ENCODE measurements at regions not wholly inside any gene's neighbourhood (a gene's known extent, or its start where the extent isn't known, plus 50 kb on each side); places are given as distances from the start of the nearest gene placed in this dataset.

DNA sequence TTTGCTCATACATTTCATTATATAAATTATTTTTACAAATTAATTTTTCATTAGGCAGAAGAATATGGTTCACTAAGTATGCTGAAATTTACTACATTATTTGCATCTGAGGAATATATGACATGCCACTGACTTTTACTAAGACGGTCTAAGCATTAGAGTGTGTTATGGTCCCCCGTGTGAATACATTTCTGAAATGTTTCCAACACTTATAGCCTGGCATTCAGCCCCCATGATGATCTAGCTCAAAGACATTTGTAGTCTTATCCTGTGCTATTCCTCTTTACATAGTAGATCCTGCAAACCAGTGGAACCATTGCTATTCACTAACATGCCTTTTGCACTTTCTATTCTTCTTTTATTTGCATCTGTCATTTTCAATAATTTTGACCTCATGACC lies 1878.0 kb downstream of the MRPL39 start:
- no peak for DNase-seq (ENCODE audit: low spot score)

DNA sequence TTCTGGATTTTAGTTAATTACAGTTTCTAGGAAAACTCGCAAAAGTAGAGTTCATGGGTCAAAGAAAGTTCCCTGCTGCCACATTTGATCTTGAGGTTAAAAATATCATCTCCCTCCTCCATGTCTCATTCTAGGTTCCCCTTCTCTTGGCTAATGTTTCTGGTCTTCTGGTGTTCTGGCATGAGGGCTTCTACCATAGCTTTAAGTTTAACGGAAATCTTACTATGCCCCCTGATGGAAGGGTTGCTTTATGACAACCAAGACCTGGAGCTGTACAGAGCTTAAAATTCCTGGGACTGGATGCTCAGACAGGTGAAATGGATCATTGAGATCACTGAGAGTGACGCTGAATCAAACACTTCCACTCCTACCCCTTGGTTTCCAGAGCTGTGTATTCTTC lies 1881.7 kb downstream of the MRPL39 start:
- no peak for DNase-seq (ENCODE audit: low spot score)

DNA sequence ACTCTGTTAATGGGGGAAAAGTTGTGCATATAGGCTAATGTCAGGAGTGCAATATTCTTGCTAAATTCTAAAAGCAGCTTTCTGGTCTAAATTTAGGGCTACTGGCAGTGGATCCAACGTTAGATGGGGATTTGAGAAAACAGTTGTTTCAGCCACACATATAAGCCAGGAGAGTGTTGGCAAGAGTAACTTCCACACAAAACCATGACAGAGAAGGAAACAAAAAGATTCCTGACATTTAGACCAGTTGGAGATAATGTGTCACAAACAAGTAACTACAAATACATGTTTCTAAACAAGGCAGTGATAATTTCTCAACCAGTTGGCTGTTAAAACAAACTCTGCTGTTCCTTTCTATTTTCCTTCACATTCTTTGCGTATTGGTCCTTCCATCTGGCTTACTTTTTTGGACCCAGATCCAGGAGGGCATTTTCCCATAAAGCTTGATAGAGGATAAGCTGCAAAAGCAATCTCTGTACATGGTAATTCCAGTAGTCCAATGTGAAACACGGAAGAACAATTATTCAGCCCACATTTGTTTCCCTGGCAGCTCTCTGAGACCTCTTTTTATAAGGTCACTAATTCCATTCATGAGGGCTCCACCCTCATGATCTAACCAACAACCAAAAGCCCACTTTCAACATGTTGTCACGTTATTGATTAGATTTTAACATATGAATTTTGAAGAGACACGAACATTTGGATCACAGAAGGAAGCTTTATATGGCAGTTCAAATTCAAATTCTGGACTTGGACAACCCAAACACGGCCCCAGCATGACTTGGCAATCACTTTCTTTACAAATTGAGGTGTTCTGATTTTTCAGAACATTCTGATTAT lies 1888.6 kb downstream of the MRPL39 start:
- no peak for DNase-seq (ENCODE audit: low spot score)

DNA sequence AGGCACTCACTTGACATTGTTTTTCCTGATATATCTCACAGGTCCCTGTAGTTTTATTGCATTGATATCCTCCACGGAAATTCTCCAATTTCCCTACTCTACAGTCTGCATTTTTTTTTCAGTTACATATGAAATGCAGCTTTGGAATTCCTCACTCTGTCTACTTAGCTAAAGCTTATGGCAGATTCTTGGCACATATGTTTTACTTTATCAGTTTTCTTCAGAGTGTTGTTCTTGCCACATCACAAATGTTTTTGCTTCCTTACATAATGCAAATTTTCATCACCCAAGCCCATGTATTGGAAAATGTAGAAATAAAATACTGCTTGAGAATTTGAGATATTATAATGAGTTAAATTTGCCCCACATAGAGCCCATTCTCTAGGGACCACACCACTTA lies 1895.1 kb downstream of the MRPL39 start:
- DNase-seq (ENCODE audit: low spot score): no peak

DNA sequence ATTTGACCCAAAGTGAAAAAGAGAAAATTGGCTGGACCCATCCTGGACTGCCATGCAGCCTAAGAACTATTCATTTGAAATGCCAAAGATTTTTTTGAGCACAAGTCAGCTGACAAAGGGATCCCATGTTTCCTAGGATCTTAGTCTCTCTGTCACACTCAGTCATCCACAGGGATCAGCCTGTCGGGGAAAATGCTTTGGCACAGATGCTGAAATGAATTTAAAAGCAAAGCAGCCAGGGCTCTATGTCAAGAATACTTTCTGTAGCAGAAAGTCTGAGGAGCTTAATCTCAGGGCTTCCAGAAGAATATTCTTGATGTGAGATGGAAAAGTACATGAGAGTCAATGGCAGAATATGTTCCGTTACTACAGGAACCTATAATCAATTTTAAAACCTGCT lies 1900.8 kb downstream of the MRPL39 start:
- DNase-seq (ENCODE audit: low spot score): no peak

DNA sequence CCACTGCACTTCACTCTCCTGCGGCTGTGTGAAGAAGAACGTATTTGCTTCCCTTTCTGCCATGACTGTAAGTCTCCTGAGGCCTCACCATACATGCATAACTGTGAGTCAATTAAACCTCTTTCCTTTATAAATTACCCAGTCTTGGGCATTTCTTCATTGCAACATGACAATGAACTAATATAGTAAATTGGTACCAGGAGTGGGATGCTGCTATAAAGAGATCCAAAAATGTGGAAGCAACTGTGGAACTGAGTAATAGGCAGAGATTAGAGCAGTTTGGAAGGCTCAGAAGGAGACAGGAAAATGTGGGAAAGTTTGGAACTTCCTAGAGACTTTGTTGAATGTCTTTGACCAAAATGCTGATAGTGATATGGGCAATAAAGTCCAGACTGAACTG lies 1907.9 kb downstream of the MRPL39 start:
- DNase-seq (ENCODE audit: low spot score): no peak

DNA sequence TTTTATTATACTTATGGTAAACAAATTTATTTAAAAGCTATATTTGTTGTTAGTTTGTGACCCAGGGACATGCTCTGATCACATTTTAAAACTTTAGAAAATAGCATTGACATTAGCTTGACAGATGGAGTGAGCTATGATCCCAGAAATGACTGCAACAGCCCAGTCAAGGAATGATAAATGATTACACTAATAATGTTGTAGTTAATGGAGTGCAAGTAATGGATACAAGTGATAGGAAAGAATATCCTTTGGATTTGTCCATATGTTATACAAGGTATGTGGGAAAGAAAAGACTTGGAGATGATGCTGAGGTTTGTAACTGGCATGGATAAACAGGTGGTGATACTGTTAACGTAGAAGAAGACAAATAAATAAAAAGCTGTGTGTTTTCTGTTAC lies 1908.7 kb downstream of the MRPL39 start:
- DNase-seq (ENCODE audit: low spot score): no peak

DNA sequence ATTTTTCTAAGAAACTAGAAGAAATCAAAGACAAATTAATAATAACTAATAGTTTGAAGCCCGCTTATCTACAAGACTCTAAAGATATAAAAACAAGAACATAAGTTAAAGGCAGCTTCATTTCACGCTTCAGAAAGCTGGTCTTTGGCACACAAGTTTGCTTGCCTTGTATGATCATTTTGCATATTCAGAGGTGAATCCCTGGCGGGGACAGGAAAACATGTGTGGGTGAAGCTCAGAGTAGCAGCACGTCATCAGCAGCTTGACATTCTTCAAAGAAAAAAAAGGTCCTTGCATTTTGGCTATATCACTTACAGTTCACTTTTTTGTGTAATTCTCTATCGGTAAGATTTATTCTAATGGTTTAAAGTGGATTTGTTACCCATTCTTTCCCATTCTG lies 1911.8 kb downstream of the MRPL39 start:
- no peak for DNase-seq (ENCODE audit: low spot score)

DNA sequence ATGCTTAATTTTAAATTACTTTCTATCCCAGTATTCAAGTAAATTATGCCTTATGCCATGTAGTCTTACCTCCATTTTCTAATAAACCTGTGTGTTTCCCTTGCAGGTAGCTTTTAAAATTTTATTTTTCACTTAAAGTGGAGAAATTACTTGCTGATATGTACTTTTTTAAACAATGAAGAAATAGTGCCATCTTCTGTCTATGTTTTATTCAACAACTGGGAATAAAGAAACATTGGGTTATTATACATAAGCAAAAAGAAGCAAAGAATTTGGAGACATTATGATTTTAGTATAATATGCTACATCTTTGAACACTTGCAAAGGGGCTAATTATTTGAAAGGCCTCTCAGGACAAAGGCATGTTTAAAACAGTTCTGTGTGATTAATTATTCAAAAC lies 1912.9 kb downstream of the MRPL39 start:
- DNase-seq (ENCODE audit: low spot score): no peak

DNA sequence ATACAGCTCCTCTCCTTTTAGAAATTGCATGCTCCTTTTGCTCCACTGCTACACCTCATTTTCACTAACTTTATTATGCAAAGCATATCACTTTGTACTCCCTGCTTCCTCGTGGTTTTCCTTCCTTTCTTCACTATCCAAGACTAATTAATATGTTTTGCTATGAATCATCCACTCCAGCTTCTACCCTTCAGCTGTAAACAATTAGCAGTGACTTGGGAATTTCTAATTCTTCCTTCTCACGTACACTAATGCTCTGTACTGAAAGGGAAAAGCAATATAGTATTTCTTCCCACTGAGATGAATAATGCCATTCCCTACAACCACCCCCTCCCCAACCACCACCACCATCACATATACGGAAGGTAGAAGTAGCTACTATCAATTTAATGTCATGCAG lies 1917.0 kb downstream of the MRPL39 start:
- DNase-seq (ENCODE audit: low spot score): no peak

DNA sequence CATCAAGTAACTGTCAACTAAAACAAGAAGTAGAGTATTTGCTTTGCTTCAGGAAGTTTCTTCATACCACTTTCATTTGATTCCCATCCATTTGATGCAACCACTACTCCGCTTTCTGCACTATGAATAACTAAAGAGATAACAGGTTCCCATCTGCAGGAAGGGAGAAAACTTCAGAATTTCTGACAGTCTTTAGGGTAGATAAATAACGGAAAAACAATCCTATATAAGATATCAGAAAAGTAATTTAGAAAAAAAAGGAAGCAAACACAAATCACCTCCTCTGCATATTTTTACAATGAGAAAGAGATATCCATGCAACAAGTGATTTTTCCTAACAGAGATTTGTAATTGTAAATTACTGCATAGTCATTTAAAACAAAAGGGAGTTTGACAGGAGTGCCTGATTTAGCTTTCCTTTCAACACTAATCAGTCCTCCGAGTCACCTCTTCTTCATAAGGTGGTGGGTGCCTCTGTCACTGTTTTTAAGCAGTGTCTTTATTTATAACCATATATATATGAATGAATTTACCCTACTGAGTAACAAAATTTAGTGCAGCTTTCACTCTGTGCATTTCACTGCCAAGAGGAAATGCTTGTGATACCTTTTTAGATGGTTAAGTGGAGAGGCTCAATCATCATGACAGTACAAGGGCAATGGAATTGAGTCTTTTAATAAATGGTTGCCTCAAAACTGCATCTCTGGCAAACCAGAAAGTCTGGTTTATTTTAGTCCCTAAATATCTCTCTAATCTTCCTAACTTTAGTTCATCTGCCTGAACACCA lies 1920.4 kb downstream of the MRPL39 start:
- no peak for DNase-seq (ENCODE audit: low spot score)

DNA sequence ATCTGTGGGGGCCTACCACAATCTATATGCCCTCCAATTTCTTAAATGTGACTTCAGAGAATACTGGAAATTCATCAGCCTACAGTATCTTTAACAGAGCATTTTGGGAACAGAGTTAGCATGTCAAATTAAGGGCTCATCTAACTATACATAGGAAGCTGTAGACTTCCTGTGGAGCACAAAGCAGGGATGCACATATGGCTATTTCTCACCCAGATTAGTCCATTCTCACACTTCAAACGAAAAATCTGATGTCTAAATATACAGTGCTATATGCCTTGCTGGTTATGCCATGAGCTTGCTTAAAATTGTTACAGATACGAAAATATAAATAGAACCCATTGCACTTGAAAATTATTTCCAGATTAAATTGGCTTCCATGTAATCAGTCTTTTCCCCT lies 1922.8 kb downstream of the MRPL39 start:
- no peak for DNase-seq (ENCODE audit: low spot score)

DNA sequence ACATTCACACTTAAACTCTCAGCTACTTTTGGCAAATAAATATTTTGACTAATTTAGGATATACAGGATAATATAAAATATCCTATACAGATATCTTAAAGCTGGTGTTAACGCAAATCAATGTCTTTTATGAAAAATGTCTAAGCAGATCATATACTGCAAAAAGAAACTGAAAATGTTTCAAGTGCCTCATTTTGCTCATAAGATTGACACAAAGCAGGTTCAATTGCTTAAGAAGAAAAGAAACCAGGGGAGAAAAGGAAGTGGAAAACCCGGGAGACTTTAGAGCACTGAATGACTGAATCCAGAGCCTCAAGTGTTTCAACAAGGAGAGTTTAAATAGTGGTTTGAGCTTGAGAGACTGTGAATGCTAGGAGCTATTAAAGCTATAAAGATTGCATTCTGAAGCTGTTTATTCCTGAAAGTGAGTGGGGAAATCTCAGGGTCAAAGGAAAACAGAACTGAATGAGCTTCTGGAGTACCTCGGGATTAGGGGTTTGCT lies 1943.0 kb downstream of the MRPL39 start:
- no peak for DNase-seq (ENCODE audit: low spot score)

DNA sequence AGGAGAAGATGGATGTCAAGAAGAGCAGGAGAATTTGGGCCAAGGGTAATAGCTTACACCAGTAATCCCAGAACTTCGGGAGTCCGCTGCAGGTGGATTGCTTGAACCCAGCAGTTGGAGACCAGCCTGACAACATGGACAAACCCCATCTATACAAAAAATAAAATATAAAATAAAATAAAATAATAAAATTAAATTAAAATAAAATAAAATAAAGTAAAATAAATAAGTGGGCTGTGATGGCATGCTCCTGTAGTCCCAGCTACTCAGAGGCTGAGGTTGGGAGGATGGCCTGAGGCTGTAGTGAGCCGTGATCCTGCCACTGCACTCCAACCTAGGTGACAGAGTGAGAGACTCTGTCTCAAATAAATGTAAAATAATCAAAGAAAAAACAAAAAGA lies 1946.7 kb downstream of the MRPL39 start:
- DNase-seq (ENCODE audit: low spot score): no peak

DNA sequence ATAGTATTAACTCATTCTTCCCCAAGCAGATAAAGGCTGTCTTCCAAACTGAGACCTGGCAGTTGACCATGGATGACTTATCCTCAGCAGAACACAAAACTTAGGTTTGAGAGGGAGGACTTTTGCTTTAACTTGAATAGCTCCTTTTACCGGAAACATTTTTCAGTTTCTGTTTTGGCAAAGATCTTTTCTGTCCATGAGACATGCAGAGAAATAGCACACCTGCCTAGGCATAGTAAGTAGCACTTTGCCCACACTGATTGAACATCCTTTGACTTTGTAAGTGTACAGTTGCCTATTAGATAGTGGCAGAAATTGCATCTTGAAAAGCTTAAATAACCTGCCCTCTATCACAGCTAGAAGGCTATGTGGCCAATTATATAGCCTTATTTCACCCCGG lies 1962.5 kb downstream of the MRPL39 start:
- DNase-seq (ENCODE audit: low spot score): no peak

DNA sequence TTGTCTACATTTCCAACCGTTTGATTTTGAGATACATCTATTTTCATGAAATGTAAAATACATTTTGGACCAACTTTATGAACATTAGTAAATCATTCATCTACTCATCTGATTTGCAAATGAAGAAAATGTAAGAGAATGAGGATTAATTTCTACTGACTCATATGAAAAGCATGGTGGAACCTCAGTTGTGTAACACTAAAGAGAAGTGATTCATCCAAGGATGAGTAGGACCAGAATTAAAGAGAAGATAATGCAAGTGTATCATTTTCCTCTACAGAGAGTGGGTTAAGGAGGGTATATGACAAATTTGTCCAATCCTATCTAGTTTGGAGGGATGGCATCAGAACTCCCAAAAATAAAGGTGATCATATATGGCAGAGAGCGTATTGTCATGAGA lies 1967.6 kb downstream of the MRPL39 start:
- no peak for DNase-seq (ENCODE audit: low spot score)

DNA sequence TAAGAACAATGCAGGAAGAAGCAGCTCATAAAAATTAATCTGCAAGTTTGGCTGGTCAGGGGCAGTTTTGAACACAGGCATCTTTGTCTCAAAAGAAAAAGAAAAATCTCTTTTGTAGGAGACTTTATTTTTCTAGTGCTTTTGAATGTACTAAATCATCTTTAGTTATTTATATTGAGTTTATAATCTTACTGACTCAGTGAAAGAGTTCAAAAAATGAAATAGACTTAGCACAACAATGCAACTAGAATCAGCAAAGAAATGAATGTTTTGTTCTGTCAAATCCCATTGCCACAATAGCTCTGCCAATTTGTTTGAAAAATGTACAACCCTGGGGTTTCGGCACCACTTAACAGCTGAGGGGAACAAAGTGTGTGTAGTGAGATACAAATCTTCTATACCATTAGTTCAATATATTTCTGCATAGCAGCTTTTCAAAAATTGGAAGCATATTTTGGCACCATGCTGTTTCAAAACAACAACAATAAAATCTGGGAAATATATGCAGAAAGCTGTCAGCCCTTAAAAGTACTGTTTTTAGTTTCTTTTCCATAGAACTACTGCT lies 1969.1 kb downstream of the MRPL39 start:
- DNase-seq (ENCODE audit: low spot score): no peak

DNA sequence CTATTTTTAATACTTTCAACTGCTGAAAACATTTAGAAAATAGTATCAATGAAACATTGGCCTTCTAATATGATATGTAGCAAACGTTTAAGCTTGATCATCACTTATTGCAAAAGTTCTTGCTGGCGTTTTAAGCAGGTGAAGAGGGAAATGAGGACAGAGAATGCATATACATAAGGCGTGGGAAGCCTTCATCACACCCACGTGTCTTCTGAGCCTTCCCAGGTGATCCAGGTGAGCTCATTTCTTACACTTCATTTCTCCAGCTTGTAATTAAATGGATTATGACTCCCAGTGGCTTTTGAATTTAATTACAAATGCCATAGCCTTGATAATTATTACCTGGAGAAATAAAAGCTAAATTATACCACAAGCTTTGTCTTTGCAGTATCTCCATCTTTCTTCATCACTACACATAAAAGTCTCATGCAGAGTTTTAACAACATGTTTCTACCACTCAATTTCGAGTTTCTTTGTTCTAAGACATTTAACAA lies 1973.8 kb downstream of the MRPL39 start:
- no peak for DNase-seq (ENCODE audit: low spot score)

DNA sequence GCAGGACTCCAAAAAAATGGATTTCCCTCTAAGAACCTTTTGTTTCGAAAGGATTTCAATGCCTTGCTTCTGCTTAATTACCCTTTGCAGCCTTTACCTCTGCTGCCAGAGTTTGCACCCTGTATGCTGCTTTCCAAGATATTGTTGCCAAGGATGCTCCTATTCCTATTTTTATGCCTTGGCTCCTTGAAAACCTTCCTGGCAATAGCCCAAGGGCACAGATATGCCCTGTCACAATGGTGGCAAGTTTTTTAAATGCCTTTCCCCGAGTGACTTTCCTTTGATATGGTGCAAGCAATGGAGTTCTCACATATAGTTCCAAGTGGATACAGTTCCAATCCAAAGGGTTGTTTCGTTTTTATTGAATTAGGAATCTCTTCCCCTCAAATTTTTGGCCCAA lies 1983.0 kb downstream of the MRPL39 start:
- no peak for DNase-seq (ENCODE audit: low spot score)

DNA sequence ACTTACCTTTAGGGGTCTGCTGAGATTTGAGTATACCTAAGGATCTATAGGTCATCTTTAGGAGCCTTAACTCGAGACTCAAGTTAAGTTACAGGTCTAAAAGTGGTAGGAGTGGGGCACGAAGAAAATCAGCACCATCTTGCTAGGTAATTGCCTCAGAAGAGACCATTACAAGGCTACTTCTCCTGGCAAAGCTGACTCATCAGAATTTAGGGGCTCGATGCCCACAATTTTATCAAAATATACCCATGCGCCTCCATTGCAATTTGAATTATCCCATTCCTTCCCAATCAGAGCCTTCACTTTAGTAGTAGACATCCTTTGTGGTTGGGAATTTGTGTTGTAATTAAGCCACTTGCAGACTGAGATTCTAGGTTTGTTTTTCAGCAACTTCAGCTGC lies 1994.3 kb downstream of the MRPL39 start:
- DNase-seq (ENCODE audit: low spot score): no peak

DNA sequence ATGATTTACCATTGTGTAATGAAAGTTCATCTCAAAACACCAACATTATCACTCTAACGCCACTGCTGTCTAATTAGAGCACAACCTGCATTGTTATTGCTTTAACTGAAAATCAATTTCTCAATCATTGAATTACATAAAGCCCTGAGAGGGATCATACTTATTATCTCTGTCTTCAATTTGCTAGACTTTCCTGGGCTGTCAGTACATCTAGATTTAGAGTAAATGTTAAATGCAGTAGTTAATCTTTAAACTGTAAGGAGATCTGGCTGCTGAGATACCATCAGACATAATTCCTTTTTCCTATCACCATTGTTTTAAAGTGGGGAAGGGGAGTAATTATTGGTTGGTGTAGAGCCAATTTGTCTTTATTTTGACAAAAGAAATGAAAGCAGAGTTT lies 1995.1 kb downstream of the MRPL39 start:
- DNase-seq (ENCODE audit: low spot score): no peak

DNA sequence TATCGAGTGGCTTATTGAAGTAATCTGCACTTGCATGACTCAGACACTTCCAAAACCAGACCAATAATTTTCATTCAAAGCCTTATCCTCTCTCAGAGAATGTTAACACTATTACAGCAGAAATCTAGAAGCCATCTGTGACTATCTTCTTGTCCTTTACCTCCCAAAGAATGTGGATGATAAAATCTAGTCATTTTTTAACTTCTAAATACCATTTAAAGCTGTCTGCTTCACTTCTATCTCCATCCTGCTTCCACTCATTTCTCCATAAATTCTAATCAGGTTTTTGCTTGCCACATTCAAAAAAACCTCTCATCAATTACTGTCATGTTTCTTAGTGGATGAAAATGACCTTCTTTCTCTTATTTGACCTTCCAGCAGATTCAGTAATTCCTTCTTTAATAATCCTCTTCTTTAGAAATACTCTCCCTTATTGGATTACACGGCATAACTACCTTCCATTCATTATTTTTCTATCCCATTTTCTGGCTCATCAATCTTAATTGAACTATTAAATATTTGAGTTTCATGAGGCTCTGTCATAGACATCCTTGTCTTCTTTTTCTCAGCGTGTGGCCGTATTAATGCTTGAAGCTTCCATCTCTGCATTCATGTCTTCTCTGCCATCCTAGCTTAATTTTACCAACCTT lies 1999.4 kb downstream of the MRPL39 start:
- no peak for DNase-seq (ENCODE audit: low spot score)
